Lung (tissue), 11 donors: ENCODE measurements at regions not wholly inside any gene's neighbourhood (a gene's known extent, or its start where the extent isn't known, plus 50 kb on each side); places are given as distances from the start of the nearest gene placed in this dataset.
A peak's percentile ranks its signal among the peaks of the same experiment; 100 is the strongest.

ENCODE experiments used
- ATAC-seq: fragments of 200-7000 bp; cut with Tn5 transposase; one replicate; pipeline ENCODE4 v1.9.1; 2020; ENCODE audit warnings: moderate number of reproducible peaks; ENCODE audit not compliant: insufficient read depth, low FRiP score
- DNase-seq, 3 donors: peaks; one replicate each; pipeline ENCODE4 v3.0.0-alpha.2; 2013 to 2017
- H3K27ac ChIP-seq, 2 donors: one replicate each; pipeline ENCODE4 v1.5.1; 2013; ENCODE audit warnings: mild to moderate bottlenecking in 2 of 2, moderate library complexity in 2 of 2, control low read depth in 1 of 2, inconsistent platforms in 1 of 2, low read depth in 1 of 2, low read length in 1 of 2
- H3K27me3 ChIP-seq, 3 donors: one replicate each; pipeline ENCODE4 v1.5.1; 2013; ENCODE audit warnings: low read length in 2 of 3; ENCODE audit not compliant: control insufficient read depth in 3 of 3, insufficient read depth in 3 of 3
- H3K36me3 ChIP-seq, 4 donors: one replicate each; pipeline ENCODE4 v1.5.1; 2013; ENCODE audit warnings: low read length in 4 of 4, mild to moderate bottlenecking in 1 of 4, moderate library complexity in 1 of 4; ENCODE audit not compliant: control insufficient read depth in 4 of 4, insufficient read depth in 4 of 4
- H3K4me1 ChIP-seq, 5 donors: one replicate each; pipeline ENCODE4 v1.5.1; 2013; ENCODE audit warnings: low read length in 5 of 5, mild to moderate bottlenecking in 2 of 5, moderate library complexity in 1 of 5; ENCODE audit not compliant: control insufficient read depth in 5 of 5, insufficient read depth in 5 of 5
- H3K4me3 ChIP-seq: one replicate; pipeline ENCODE4 v1.5.1; 2013; ENCODE audit warnings: mild to moderate bottlenecking, control low read depth, moderate library complexity
- H3K9ac ChIP-seq, 2 donors: one replicate each; pipeline ENCODE4 v1.5.1; 2013; ENCODE audit warnings: low read length in 2 of 2, control low read depth in 1 of 2; ENCODE audit not compliant: insufficient read depth in 1 of 2
- H3K9me3 ChIP-seq, 4 donors: one replicate each; pipeline ENCODE4 v1.5.1; 2013; ENCODE audit warnings: low read length in 3 of 4, mild to moderate bottlenecking in 1 of 4, moderate library complexity in 1 of 4; ENCODE audit not compliant: control insufficient read depth in 4 of 4, insufficient read depth in 3 of 4
- WGBS, 2 donors: extraction: QIAGEN DNeasy Blood & Tissue Kit; methylation state at CpG; one replicate each; pipeline ENCODE4 v1.1.7; 2013; 5-methylcytosine and 5-hydroxymethylcytosine counted together
- TF ChIP-seq, protein P1 (sequence below): IDR thresholded peaks from 2 replicates; pipeline ENCODE4 v1.5.1; 2012; ENCODE audit warnings: mild to moderate bottlenecking; ENCODE audit errors: control extremely low read depth, extremely low read depth
- donor health status: control.
- donor health status: control.
- donor health status: Bipolar disorder and iron deficiency.
- donor health status: healthy.
- donor health status: DM: yes; HTN: yes; CAD: no.

DNA sequence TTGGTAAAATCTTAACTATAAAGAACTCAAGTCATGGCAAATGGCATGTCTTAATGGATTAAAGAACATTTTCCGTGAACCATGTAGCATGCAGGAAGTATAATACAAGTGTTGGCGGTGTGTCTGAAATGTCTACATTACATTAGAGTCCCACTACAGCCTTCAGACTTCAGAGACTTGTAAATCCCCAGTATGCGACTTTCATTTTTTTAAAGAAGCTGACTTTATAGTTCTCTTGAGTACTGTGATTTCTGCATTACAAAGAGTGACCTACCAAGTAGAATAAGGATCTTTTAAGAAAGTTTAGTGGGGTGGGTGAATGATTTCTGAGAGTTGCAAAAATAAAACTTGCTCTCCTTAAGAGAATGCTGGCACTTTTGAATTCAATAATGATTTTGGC is 140.7 kb upstream of the FN1 start:
- Histone ChIP-seq H3K27me3 (no peaks in the 10 kb centered on the region), H3K9ac (no peak overlapping the region), H3K4me1 (peaks cover 0 to 11% (median 0%) of the 10 kb centered on the region in 5 donors), H3K36me3 (no peaks in the 10 kb centered on the region), H3K27ac (no peak overlapping the region), H3K4me3 (no peak overlapping the region), H3K9me3 (no peaks in the 10 kb centered on the region)
- TF ChIP-seq, protein P1, sequence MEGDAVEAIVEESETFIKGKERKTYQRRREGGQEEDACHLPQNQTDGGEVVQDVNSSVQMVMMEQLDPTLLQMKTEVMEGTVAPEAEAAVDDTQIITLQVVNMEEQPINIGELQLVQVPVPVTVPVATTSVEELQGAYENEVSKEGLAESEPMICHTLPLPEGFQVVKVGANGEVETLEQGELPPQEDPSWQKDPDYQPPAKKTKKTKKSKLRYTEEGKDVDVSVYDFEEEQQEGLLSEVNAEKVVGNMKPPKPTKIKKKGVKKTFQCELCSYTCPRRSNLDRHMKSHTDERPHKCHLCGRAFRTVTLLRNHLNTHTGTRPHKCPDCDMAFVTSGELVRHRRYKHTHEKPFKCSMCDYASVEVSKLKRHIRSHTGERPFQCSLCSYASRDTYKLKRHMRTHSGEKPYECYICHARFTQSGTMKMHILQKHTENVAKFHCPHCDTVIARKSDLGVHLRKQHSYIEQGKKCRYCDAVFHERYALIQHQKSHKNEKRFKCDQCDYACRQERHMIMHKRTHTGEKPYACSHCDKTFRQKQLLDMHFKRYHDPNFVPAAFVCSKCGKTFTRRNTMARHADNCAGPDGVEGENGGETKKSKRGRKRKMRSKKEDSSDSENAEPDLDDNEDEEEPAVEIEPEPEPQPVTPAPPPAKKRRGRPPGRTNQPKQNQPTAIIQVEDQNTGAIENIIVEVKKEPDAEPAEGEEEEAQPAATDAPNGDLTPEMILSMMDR: no peak
- no peak for DNase-seq
- ATAC-seq: no peak
- 96% methylated on average over 3 of the region's 3 CpGs for WGBS, 2 donors

DNA sequence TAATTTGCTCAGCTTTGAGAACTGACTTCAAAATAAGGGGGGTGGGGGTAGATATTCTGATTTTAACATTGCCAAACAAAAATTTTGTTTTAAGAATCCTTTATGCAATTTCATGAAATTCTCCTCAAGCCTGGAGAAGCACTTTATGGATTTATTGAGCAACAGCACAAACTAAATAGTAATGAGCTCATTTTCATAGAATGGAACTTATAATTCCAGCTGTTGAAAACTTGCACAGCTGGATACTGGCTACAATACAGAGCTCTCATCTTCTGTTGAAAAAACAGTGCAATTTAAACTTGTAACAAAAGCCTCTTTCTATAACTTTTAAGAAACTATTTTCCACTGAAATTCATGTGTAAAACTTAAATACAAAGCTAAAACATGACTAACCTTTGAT is 137.6 kb upstream of the FN1 start:
- Histone ChIP-seq H3K9me3 (no peaks in the 10 kb centered on the region), H3K36me3 (no peaks in the 10 kb centered on the region), H3K9ac (no peak overlapping the region), H3K4me1 (no peaks in the 10 kb centered on the region), H3K27ac (no peak overlapping the region), H3K27me3 (no peaks in the 10 kb centered on the region), H3K4me3 (no peak overlapping the region)
- DNase-seq: peak in 2 of 3 donors; percentile 36 to 48
- TF ChIP-seq, protein P1: no peak
- no peak for ATAC-seq

DNA sequence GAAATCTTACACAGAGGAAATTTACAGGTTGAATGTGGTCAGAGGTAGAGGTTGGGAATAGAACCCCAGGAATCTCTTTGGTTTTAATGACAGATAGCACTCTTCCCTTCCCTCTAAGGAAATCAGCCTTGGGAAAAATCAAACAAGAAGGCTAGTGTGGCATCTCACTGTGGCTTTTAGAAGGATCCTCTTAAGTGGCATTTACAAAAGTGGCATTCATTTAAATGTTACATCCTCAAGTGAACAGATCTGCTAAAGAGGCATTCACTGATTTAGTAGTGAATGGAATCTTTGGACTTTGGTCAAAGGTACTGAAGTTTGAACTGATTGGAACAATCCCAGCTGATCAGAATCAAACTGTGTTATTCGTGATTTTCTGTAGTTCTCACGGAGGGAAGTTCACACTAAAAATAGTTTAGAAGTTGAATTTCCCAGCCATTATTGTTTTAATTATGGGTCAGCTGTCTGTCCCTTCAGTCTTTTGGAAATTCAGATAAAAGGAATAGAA is 136.5 kb upstream of the FN1 start:
- no peak overlapping the region for H3K9ac ChIP-seq
- no peaks in the 10 kb centered on the region for H3K36me3 ChIP-seq
- ATAC-seq (no peak), DNase-seq (no peak)
- H3K27me3 ChIP-seq: no peaks in the 10 kb centered on the region
- 70 to 74% methylated on average over 2 of the region's 2 CpGs for WGBS, 2 donors
- H3K4me1 ChIP-seq: no peaks in the 10 kb centered on the region
- no peak overlapping the region for H3K4me3 ChIP-seq
- H3K27ac ChIP-seq: no peak overlapping the region
- no peaks in the 10 kb centered on the region for H3K9me3 ChIP-seq
- TF ChIP-seq, protein P1: no peak

DNA sequence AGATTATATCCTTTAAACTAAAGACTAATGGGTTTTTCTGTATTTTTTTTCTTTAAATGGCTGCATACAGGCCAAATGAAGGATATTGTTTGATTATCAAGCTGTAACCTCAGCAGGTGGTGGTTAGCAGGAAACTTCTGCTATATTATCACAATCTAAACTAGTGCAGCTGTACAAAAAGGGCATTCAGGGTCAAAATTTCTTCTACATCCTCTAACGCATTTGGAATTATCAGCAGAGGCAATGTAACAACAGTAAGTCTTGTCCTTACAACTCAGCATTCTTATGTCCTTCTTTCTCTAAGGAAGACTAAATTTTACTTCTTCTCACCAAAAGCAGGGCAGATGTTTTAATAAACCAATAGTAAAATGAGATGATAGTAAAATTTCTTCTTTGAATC is 135.8 kb upstream of the FN1 start:
- 25 to 50% methylated on average over 1 of the region's 1 CpG for WGBS, 2 donors
- no peaks in the 10 kb centered on the region for H3K27me3 ChIP-seq
- DNase-seq: no peak
- no peak overlapping the region for H3K27ac ChIP-seq
- no peak overlapping the region for H3K9ac ChIP-seq
- H3K9me3 ChIP-seq: no peaks in the 10 kb centered on the region
- no peak overlapping the region for H3K4me3 ChIP-seq
- H3K36me3 ChIP-seq: no peaks in the 10 kb centered on the region
- no peaks in the 10 kb centered on the region for H3K4me1 ChIP-seq
- TF ChIP-seq, protein P1: no peak
- ATAC-seq: no peak
